Peyer's patch (tissue), 4 donors: ENCODE measurements at regions not wholly inside any gene's neighbourhood (a gene's known extent, or its start where the extent isn't known, plus 50 kb on each side); places are given as distances from the start of the nearest gene placed in this dataset.

Experiments used
- DNase-seq, 3 donors: peaks; one replicate each; pipeline ENCODE4 v3.0.0-alpha.2; 2017 to 2019
- H3K27ac ChIP-seq, 4 donors: fragments of 200-600 bp; sonication (generic); one replicate each; pipeline ENCODE4 v1.5.1; 2016 to 2019
- H3K27me3 ChIP-seq, 2 donors: fragments of 200-600 bp; sonication (generic); one replicate each; pipeline ENCODE4 v1.5.1; 2019
- H3K36me3 ChIP-seq, 3 donors: fragments of 200-600 bp; sonication (generic); one replicate each; pipeline ENCODE4 v1.5.1; 2016 to 2019
- H3K4me1 ChIP-seq, 4 donors: fragments of 200-600 bp; sonication (generic); one replicate each; pipeline ENCODE4 v1.5.1; 2016 to 2019
- H3K4me3 ChIP-seq, 4 donors: fragments of 200-600 bp; sonication (generic); 1 replicate in 3 of 4; 2 replicates in 1 of 4; pipeline ENCODE4 v1.5.1; 2016 to 2019; ENCODE audit warnings: mild to moderate bottlenecking in 1 of 4
- H3K9me3 ChIP-seq, 4 donors: fragments of 200-600 bp; sonication (generic); one replicate each; pipeline ENCODE4 v1.5.1; 2016 to 2019; ENCODE audit warnings: mild to moderate bottlenecking in 1 of 4
- CTCF ChIP-seq, 6 experiments: fragments of 450-650 bp in 4 of 6; fragments of 200-600 bp in 2 of 6; sonication (generic) in 1 of 6; IDR thresholded peaks; one replicate each; pipeline ENCODE4 v1.5.1; 2017 to 2019; ENCODE audit warnings: antibody characterized with exemption in 6 of 6, mild to moderate bottlenecking in 3 of 6, moderate library complexity in 1 of 6
- POLR2A ChIP-seq, 2 donors: fragments of 450-650 bp; IDR thresholded peaks; one replicate each; pipeline ENCODE4 v1.5.1; 2017; ENCODE audit warnings: antibody characterized with exemption in 2 of 2, mild to moderate bottlenecking in 2 of 2, moderate library complexity in 2 of 2

DNA sequence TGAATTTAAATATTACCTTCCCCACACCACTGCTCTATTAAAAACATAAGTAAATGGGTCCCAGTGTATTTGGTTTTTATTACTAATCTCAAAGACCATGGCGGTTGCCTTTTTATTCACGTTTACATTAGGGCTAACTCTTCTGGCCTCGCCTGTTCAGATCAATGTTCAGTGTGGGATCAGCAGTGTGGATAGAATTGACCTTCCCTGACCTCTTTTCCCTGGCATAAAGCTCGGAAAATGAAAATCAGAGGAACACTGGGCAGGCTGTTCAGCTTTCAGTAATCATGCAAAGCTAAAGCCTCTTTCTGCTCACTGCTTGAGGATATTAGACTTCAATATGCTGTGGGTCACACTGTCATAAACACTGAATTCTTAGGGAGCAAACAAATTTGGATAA is 422.6 kb upstream of the ONECUT1 start:
- Histone ChIP-seq H3K36me3 (no peaks in the 10 kb centered on the region), H3K27ac (no peak overlapping the region), H3K4me3 (no peak overlapping the region), H3K9me3 (no peaks in the 10 kb centered on the region), H3K4me1 (no peaks in the 10 kb centered on the region), H3K27me3 (no peaks in the 10 kb centered on the region)
- no peak for TF ChIP-seq POLR2A (IDR thresholded peaks at IDR 0.05)
- no peak for TF ChIP-seq CTCF (IDR thresholded peaks at IDR 0.05)
- no peak for DNase-seq

DNA sequence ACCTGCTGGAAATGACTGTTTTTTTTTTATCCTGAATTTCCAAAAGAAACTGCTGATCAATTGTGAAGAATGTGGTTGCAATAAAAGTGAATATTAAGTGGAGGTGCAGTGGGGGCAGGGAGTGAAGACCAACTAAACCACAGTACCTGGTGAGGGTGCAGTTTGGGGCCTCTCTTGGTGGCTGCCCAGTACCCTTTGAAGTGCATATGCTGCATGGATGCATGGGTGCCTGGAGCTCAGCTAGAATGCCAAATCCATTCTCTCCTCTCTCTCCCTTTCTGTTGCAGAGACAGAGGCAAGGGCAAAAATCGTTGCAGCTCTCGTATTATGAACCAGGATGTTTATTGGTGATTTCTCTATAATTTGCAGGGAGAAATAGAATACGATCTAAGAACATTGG is 420.5 kb upstream of the ONECUT1 start:
- Histone ChIP-seq H3K4me1 (no peaks in the 10 kb centered on the region), H3K36me3 (no peaks in the 10 kb centered on the region), H3K27me3 (no peaks in the 10 kb centered on the region), H3K27ac (no peak overlapping the region), H3K4me3 (no peak overlapping the region), H3K9me3 (no peaks in the 10 kb centered on the region)
- no peak for TF ChIP-seq POLR2A (IDR thresholded peaks at IDR 0.05)
- no peak for TF ChIP-seq CTCF (IDR thresholded peaks at IDR 0.05)
- no peak for DNase-seq

DNA sequence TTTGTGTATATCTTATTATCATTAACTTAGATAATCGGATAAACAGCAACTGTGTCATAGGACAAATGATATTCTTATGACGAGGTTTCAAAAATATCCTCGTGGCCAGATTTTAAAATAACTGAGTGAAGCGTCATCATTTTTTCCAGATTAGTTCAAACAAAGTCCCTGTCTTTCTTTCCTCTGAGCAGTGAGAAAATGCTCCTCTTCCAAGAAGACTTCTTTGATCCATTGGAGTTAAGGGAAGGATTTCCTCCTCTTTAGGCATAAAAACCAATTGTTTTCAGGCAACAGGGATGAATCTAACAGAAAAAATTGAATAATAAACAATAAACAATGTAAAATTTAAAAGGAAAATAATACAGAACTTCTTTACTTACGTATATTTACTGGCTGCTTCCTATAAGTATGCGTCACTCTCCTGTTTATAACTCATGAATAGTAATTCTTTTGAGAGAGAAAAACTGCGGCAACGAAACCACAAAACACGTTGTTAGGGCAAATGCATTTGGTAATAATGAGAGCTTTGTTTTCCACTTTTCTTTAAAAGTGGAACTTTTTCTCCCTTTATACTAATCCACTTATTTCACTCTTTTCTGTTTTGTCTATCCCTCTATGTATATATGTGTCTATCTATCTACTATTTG is 419.4 kb upstream of the ONECUT1 start:
- H3K27me3 ChIP-seq = no peaks in the 10 kb centered on the region
- H3K4me3 ChIP-seq = no peak overlapping the region
- TF ChIP-seq CTCF (IDR thresholded peaks at IDR 0.05) (no peak), POLR2A (IDR thresholded peaks at IDR 0.05) (no peak)
- no peak for DNase-seq
- no peaks in the 10 kb centered on the region for H3K36me3 ChIP-seq
- no peaks in the 10 kb centered on the region for H3K9me3 ChIP-seq
- H3K27ac ChIP-seq = no peak overlapping the region
- no peaks in the 10 kb centered on the region for H3K4me1 ChIP-seq

- TF ChIP-seq POLR2A (IDR thresholded peaks at IDR 0.05) = no peak
- TF ChIP-seq CTCF (IDR thresholded peaks at IDR 0.05) = no peak
- no peak for DNase-seq
- Histone ChIP-seq H3K36me3 (no peaks in the 10 kb centered on the region), H3K9me3 (no peaks in the 10 kb centered on the region), H3K4me1 (no peaks in the 10 kb centered on the region), H3K27me3 (no peaks in the 10 kb centered on the region), H3K4me3 (no peak overlapping the region), H3K27ac (no peak overlapping the region)
These were observed 418.6 kb upstream of the ONECUT1 start for GRCh38 chr15:53208751-53209150.

- Histone ChIP-seq H3K4me1 (no peaks in the 10 kb centered on the region), H3K4me3 (no peak overlapping the region), H3K9me3 (no peaks in the 10 kb centered on the region), H3K27me3 (no peaks in the 10 kb centered on the region), H3K27ac (no peak overlapping the region), H3K36me3 (no peaks in the 10 kb centered on the region)
- no peak for TF ChIP-seq CTCF (IDR thresholded peaks at IDR 0.05)
- TF ChIP-seq POLR2A (IDR thresholded peaks at IDR 0.05) = no peak
- no peak for DNase-seq
These were observed 413.3 kb upstream of the ONECUT1 start for GRCh38 chr15:53203454-53203853.

DNA sequence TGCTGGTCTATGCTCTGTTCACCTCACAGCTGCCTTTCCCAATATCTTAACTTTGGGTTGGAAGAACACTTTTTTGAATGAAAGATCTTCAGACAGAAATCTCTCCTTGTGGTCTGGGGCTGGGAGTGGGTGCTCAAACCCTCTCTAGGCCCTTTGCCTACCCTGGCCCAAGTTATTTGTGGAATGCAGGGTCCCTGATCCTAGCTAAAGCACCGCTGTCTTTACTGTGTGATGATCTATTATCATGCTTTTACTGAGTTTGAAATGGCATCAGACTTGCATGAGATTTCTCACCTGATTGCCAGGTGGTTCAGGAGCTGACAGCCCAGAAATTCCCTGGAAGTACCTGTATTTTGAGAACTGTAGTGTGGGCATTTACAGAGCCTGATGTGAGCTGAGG is 412.7 kb upstream of the ONECUT1 start:
- H3K27me3 ChIP-seq = no peaks in the 10 kb centered on the region
- H3K36me3 ChIP-seq = no peaks in the 10 kb centered on the region
- no peaks in the 10 kb centered on the region for H3K9me3 ChIP-seq
- H3K27ac ChIP-seq = no peak overlapping the region
- no peak overlapping the region for H3K4me3 ChIP-seq
- no peaks in the 10 kb centered on the region for H3K4me1 ChIP-seq
- DNase-seq = no peak
- TF ChIP-seq POLR2A (IDR thresholded peaks at IDR 0.05) (no peak), CTCF (IDR thresholded peaks at IDR 0.05) (no peak)
